CD4-positive, alpha-beta T cell (primary cell): ENCODE measurements at regions not wholly inside any gene's neighbourhood (a gene's known extent, or its start where the extent isn't known, plus 50 kb on each side); places are given as distances from the start of the nearest gene placed in this dataset.

ENCODE experiments used
- ATAC-seq: fragments of 200-7000 bp; cut with Tn5 transposase; one replicate; pipeline ENCODE4 v1.10.0; 2022; ENCODE audit warnings: mild to moderate bottlenecking; ENCODE audit not compliant: poor library complexity
- CTCF ChIA-PET: fragments of 350-600 bp; sonication (Branson Sonifier 250); formaldehyde crosslinking; loops from one replicate; lab custom pipeline; 2021; ENCODE audit warnings: antibody characterized with exemption, inconsistent platforms; lab: Charles Lee
- POLR2A ChIA-PET: fragments of 350-600 bp; sonication (Branson Sonifier 250); formaldehyde crosslinking; loops from one replicate; lab custom pipeline; 2021; ENCODE audit warnings: antibody characterized with exemption, inconsistent platforms; lab: Charles Lee
- DNase-seq, 14 experiments: peaks; one replicate each; pipeline ENCODE4 v3.0.0-alpha.2; 2013 to 2020; ENCODE audit warnings: mixed read lengths in 2 of 14
- H3K27ac ChIP-seq, 2 donors: one replicate each; pipeline versions ENCODE4 v1.5.1 to v1.7.0; 2013; ENCODE audit warnings: low read length in 2 of 2, low read depth in 1 of 2, mild to moderate bottlenecking in 1 of 2
- H3K27me3 ChIP-seq, 2 experiments: 1 replicate in 1 of 2; 2 replicates in 1 of 2; pipeline versions ENCODE4 v1.6.1 to v1.7.0; 2013; ENCODE audit warnings: low read length in 2 of 2, control low read depth in 1 of 2, mild to moderate bottlenecking in 1 of 2, moderate library complexity in 1 of 2; ENCODE audit not compliant: insufficient read depth in 2 of 2, control insufficient read depth in 1 of 2
- H3K36me3 ChIP-seq: one replicate; pipeline ENCODE4 v1.6.1; 2013; ENCODE audit warnings: low read length, control low read depth; ENCODE audit not compliant: insufficient read depth
- H3K4me1 ChIP-seq: one replicate; pipeline ENCODE4 v1.6.1; 2013; ENCODE audit warnings: low read length, control low read depth; ENCODE audit not compliant: insufficient read depth
- H3K4me3 ChIP-seq: one replicate; pipeline ENCODE4 v1.5.1; 2013; ENCODE audit warnings: mild to moderate bottlenecking, low read length, moderate library complexity
- H3K9me3 ChIP-seq, 2 experiments: 1 replicate in 1 of 2; 2 replicates in 1 of 2; pipeline versions ENCODE4 v1.6.1 to v1.7.0; 2013; ENCODE audit warnings: low read length in 2 of 2, mild to moderate bottlenecking in 2 of 2, control low read depth in 1 of 2, moderate library complexity in 1 of 2; ENCODE audit not compliant: control insufficient read depth in 1 of 2, insufficient read depth in 1 of 2
- H3K27ac Mint-ChIP-seq: one replicate; pipeline ENCODE4 v1.8.0; 2020; ENCODE audit warnings: mixed read lengths
- H3K27me3 Mint-ChIP-seq: one replicate; pipeline ENCODE4 v1.8.0; 2021; ENCODE audit warnings: mixed read lengths
- H3K36me3 Mint-ChIP-seq: one replicate; pipeline ENCODE4 v1.8.0; 2021; ENCODE audit warnings: low read depth, mixed read lengths
- H3K4me1 Mint-ChIP-seq: one replicate; pipeline ENCODE4 v1.8.0; 2021; ENCODE audit warnings: low read depth, mixed read lengths
- H3K4me3 Mint-ChIP-seq: one replicate; pipeline ENCODE4 v1.8.0; 2020; ENCODE audit warnings: mild to moderate bottlenecking, mixed read lengths
- H3K9me3 Mint-ChIP-seq: one replicate; pipeline ENCODE4 v1.8.0; 2020; ENCODE audit warnings: mixed read lengths
- intact Hi-C, 2 experiments: fragments of 100-400 bp; cut with DNase I in 1 of 2; cut with micrococcal nuclease in 1 of 2; formaldehyde crosslinking; loops; one replicate each; pipeline versions ENCODE4 v1.15.1 to v1.9.0; 2023 to 2025; cut with DNase I, micrococcal nuclease
- TF ChIP-seq, protein P1 (sequence below): fragments of 200-600 bp; IDR thresholded peaks from one replicate; pipeline ENCODE4 v1.8.0; 2022; ENCODE audit warnings: antibody characterized with exemption, mild to moderate bottlenecking

GRCh38 chr15:68512052-68512451 lies 66.7 kb upstream of the CORO2B start:
- no peaks in the 10 kb centered on the region for H3K4me1 Mint-ChIP-seq
- no peaks in the 10 kb centered on the region for H3K4me1 ChIP-seq
- H3K4me3 Mint-ChIP-seq, result no peak overlapping the region
- ChIA-PET CTCF (no interaction called here), POLR2A (no interaction called here)
- H3K4me3 ChIP-seq, result no peak overlapping the region
- no peaks in the 10 kb centered on the region for H3K36me3 ChIP-seq
- TF ChIP-seq, protein P1, sequence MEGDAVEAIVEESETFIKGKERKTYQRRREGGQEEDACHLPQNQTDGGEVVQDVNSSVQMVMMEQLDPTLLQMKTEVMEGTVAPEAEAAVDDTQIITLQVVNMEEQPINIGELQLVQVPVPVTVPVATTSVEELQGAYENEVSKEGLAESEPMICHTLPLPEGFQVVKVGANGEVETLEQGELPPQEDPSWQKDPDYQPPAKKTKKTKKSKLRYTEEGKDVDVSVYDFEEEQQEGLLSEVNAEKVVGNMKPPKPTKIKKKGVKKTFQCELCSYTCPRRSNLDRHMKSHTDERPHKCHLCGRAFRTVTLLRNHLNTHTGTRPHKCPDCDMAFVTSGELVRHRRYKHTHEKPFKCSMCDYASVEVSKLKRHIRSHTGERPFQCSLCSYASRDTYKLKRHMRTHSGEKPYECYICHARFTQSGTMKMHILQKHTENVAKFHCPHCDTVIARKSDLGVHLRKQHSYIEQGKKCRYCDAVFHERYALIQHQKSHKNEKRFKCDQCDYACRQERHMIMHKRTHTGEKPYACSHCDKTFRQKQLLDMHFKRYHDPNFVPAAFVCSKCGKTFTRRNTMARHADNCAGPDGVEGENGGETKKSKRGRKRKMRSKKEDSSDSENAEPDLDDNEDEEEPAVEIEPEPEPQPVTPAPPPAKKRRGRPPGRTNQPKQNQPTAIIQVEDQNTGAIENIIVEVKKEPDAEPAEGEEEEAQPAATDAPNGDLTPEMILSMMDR, result no peak
- DNase-seq (no peak), ATAC-seq (no peak)
- no peak overlapping the region for H3K27ac Mint-ChIP-seq
- H3K27me3 ChIP-seq, result peaks cover 6 to 8% of the 10 kb centered on the region in 2 experiments
- no peaks in the 10 kb centered on the region for H3K9me3 ChIP-seq
- peaks cover 2% of the 10 kb centered on the region for H3K9me3 Mint-ChIP-seq
- H3K27me3 Mint-ChIP-seq, result no peaks in the 10 kb centered on the region
- no peaks in the 10 kb centered on the region for H3K36me3 Mint-ChIP-seq
- H3K27ac ChIP-seq, result no peak overlapping the region
- intact Hi-C loops, result no loop called here

GRCh38 chr15:68512598-68512997 lies 66.2 kb upstream of the CORO2B start:
- Histone ChIP-seq H3K9me3 (no peaks in the 10 kb centered on the region), H3K27ac (no peak overlapping the region), H3K36me3 (no peaks in the 10 kb centered on the region), H3K4me1 (no peaks in the 10 kb centered on the region), H3K4me3 (no peak overlapping the region), H3K27me3 (peaks cover 4 to 8% of the 10 kb centered on the region in 2 experiments)
- Mint-ChIP-seq H3K27ac (no peak overlapping the region), H3K4me1 (no peaks in the 10 kb centered on the region), H3K9me3 (peaks cover 2% of the 10 kb centered on the region), H3K4me3 (no peak overlapping the region), H3K36me3 (no peaks in the 10 kb centered on the region), H3K27me3 (no peaks in the 10 kb centered on the region)
- ChIA-PET CTCF (no interaction called here), POLR2A (no interaction called here)
- DNase-seq (no peak), ATAC-seq (no peak)
- TF ChIP-seq, protein P1, result no peak
- intact Hi-C loops, result no loop called here

- Mint-ChIP-seq H3K4me1 (no peaks in the 10 kb centered on the region), H3K4me3 (no peak overlapping the region), H3K36me3 (no peaks in the 10 kb centered on the region), H3K9me3 (peaks cover 2% of the 10 kb centered on the region), H3K27me3 (no peaks in the 10 kb centered on the region), H3K27ac (no peak overlapping the region)
- Histone ChIP-seq H3K36me3 (no peaks in the 10 kb centered on the region), H3K4me3 (no peak overlapping the region), H3K27ac (no peak overlapping the region), H3K4me1 (no peaks in the 10 kb centered on the region), H3K9me3 (no peaks in the 10 kb centered on the region), H3K27me3 (peaks cover 4 to 8% of the 10 kb centered on the region in 2 experiments)
- ATAC-seq (no peak), DNase-seq (no peak)
- ChIA-PET CTCF (no interaction called here), POLR2A (no interaction called here)
- TF ChIP-seq, protein P1, result no peak
- intact Hi-C loops, result no loop called here
These were observed 63.3 kb upstream of the CORO2B start for GRCh38 chr15:68515371-68516095.
